Left ventricle myocardium inferior (tissue), 1 donor: ENCODE measurements at regions not wholly inside any gene's neighbourhood (a gene's known extent, or its start where the extent isn't known, plus 50 kb on each side); places are given as distances from the start of the nearest gene placed in this dataset.

Experiments used
- DNase-seq: peaks from one replicate; pipeline ENCODE4 v3.0.0-alpha.2; 2020
- H3K27ac ChIP-seq: fragments of 200-600 bp; replicated peaks from 2 replicates; pipeline ENCODE4 v1.8.0; 2021
- H3K27me3 ChIP-seq: fragments of 200-600 bp; 2 replicates; pipeline ENCODE4 v1.8.0; 2021; ENCODE audit warnings: low read depth
- H3K36me3 ChIP-seq: fragments of 200-600 bp; 2 replicates; pipeline ENCODE4 v1.8.0; 2021
- H3K4me1 ChIP-seq: fragments of 200-600 bp; 2 replicates; pipeline ENCODE4 v1.8.0; 2021
- H3K4me3 ChIP-seq: fragments of 200-600 bp; 2 replicates; pipeline ENCODE4 v1.8.0; 2021; ENCODE audit warnings: mild to moderate bottlenecking, moderate library complexity
- H3K9me3 ChIP-seq: fragments of 200-600 bp; replicated peaks from 2 replicates; pipeline ENCODE4 v1.8.0; 2021
- CTCF ChIP-seq: fragments of 200-600 bp; IDR thresholded peaks from 2 replicates; pipeline ENCODE4 v1.8.0; 2021; ENCODE audit warnings: antibody characterized with exemption, mild to moderate bottlenecking, borderline replicate concordance
- intact Hi-C: fragments of 100-400 bp; cut with micrococcal nuclease; formaldehyde crosslinking; loops from one replicate; pipeline ENCODE4 v1.11.0; 2022
- donor health status: DM: no; HTN: yes; CAD: no; lungs with severe emphysema.

- Histone ChIP-seq H3K27ac (no peak overlapping the region), H3K4me3 (no peak overlapping the region), H3K27me3 (no peaks in the 10 kb centered on the region), H3K9me3 (peaks cover 21% of the 10 kb centered on the region), H3K36me3 (no peaks in the 10 kb centered on the region), H3K4me1 (no peaks in the 10 kb centered on the region)
- DNase-seq, result no peak
- TF ChIP-seq CTCF, result no peak
- intact Hi-C loops, result no loop called here
Observed at GRCh38 chr10:109261231-109261630, 662.1 kb downstream of the XPNPEP1 start.

- TF ChIP-seq CTCF, result no peak
- H3K27ac ChIP-seq, result no peak overlapping the region
- intact Hi-C loops, result no loop called here
- no peaks in the 10 kb centered on the region for H3K36me3 ChIP-seq
- peaks cover 21% of the 10 kb centered on the region for H3K9me3 ChIP-seq
- no peak for DNase-seq
- H3K4me1 ChIP-seq, result no peaks in the 10 kb centered on the region
- H3K4me3 ChIP-seq, result no peak overlapping the region
- H3K27me3 ChIP-seq, result no peaks in the 10 kb centered on the region
Observed at GRCh38 chr10:109259293-109259692, 664.0 kb downstream of the XPNPEP1 start.

GRCh38 chr10:109253306-109253705 is 670.0 kb downstream of the XPNPEP1 start:
- DNase-seq, result no peak
- Histone ChIP-seq H3K4me1 (no peaks in the 10 kb centered on the region), H3K27me3 (no peaks in the 10 kb centered on the region), H3K4me3 (no peak overlapping the region), H3K9me3 (no peaks in the 10 kb centered on the region), H3K36me3 (no peaks in the 10 kb centered on the region), H3K27ac (no peak overlapping the region)
- intact Hi-C loops, result no loop called here
- no peak for TF ChIP-seq CTCF

GRCh38 chr10:109250152-109250551 is 673.2 kb downstream of the XPNPEP1 start:
- H3K27me3 ChIP-seq, result no peaks in the 10 kb centered on the region
- no peaks in the 10 kb centered on the region for H3K4me1 ChIP-seq
- no peaks in the 10 kb centered on the region for H3K36me3 ChIP-seq
- no peak overlapping the region for H3K27ac ChIP-seq
- DNase-seq, result no peak
- H3K9me3 ChIP-seq, result no peaks in the 10 kb centered on the region
- no peak for TF ChIP-seq CTCF
- H3K4me3 ChIP-seq, result no peak overlapping the region
- intact Hi-C loops, result no loop called here

- Histone ChIP-seq H3K36me3 (no peaks in the 10 kb centered on the region), H3K4me3 (no peak overlapping the region), H3K9me3 (peaks cover 8% of the 10 kb centered on the region), H3K27me3 (no peaks in the 10 kb centered on the region), H3K4me1 (no peaks in the 10 kb centered on the region), H3K27ac (no peak overlapping the region)
- intact Hi-C loops, result no loop called here
- no peak for DNase-seq
- TF ChIP-seq CTCF, result no peak
Observed at GRCh38 chr10:109247814-109248213, 675.5 kb downstream of the XPNPEP1 start.

- Histone ChIP-seq H3K4me1 (no peaks in the 10 kb centered on the region), H3K27ac (no peak overlapping the region), H3K27me3 (no peaks in the 10 kb centered on the region), H3K4me3 (no peak overlapping the region), H3K9me3 (peaks cover 8% of the 10 kb centered on the region), H3K36me3 (no peaks in the 10 kb centered on the region)
- intact Hi-C loops, result no loop called here
- DNase-seq, result no peak
- TF ChIP-seq CTCF, result no peak
Observed at GRCh38 chr10:109245821-109246220, 677.5 kb downstream of the XPNPEP1 start.
